GM10248 (cell line): ENCODE measurements at regions not wholly inside any gene's neighbourhood (a gene's known extent, or its start where the extent isn't known, plus 50 kb on each side); places are given as distances from the start of the nearest gene placed in this dataset.

Experiments used
- CTCF ChIA-PET: fragments of 300-600 bp; sonication (Branson Sonifier 250); formaldehyde crosslinking; extraction: SDS; loops from one replicate; lab custom pipeline; 2021; ENCODE audit warnings: antibody characterized with exemption; lab: Yijun Ruan, JAX
- POLR2A ChIA-PET: fragments of 350-650 bp; sonication (Branson Sonifier 250); formaldehyde crosslinking; extraction: SDS; loops from one replicate; lab custom pipeline; 2020; ENCODE audit warnings: antibody characterized with exemption; lab: Yijun Ruan, JAX
- DNase-seq: peaks from one replicate; pipeline ENCODE4 v3.0.0; 2012; ENCODE audit errors: extremely low spot score
- TF ChIP-seq, protein P1 (sequence below): IDR thresholded peaks from 2 replicates; pipeline ENCODE4 v1.5.1; 2012; ENCODE audit warnings: mild to moderate bottlenecking, low read depth; ENCODE audit errors: extremely low read depth, missing control alignments, control extremely low read depth

DNA sequence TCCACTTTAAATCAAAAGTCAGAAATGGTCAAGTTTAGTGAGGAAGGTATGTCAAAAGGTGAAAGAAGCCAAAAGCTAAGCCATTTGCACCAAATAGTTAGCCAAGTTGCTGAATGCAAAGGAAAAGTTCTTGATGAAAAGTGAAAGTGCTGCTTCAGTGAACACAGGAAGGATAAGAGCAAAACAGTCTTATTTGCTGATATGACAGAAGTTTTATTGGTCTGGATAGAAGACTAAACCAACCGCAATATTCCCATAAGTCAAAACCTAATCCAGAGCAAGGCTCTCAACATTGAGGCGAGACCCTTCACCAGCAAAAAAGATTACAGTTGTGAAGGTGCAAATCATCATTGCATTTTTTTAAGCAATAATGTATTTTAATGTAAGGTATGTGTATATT lies 496.5 kb upstream of the LRATD1 start:
- TF ChIP-seq, protein P1, sequence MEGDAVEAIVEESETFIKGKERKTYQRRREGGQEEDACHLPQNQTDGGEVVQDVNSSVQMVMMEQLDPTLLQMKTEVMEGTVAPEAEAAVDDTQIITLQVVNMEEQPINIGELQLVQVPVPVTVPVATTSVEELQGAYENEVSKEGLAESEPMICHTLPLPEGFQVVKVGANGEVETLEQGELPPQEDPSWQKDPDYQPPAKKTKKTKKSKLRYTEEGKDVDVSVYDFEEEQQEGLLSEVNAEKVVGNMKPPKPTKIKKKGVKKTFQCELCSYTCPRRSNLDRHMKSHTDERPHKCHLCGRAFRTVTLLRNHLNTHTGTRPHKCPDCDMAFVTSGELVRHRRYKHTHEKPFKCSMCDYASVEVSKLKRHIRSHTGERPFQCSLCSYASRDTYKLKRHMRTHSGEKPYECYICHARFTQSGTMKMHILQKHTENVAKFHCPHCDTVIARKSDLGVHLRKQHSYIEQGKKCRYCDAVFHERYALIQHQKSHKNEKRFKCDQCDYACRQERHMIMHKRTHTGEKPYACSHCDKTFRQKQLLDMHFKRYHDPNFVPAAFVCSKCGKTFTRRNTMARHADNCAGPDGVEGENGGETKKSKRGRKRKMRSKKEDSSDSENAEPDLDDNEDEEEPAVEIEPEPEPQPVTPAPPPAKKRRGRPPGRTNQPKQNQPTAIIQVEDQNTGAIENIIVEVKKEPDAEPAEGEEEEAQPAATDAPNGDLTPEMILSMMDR = no peak
- POLR2A ChIA-PET = no interaction called here
- DNase-seq = no peak
- CTCF ChIA-PET = no interaction called here

DNA sequence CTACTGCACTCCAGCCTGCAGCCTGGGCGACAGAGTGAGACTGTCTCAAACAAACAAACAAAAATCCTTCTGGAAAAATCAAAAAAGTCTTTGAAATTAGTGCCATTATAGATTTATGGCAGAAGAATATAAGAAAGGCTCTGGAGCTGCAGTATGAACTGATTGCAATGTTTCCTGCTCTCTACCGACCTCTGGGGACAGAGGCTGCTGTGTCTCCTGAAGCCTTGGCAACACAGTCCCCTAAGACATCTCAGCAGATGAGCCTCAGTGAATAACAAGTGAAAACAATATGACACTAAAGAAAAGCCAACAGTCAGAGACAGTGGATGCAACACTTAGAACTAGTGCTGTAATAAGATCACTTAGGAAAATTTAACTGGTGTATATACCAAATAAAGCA lies 494.9 kb upstream of the LRATD1 start:
- POLR2A ChIA-PET = no interaction called here
- no peak for DNase-seq
- TF ChIP-seq, protein P1 = no peak
- CTCF ChIA-PET = no interaction called here

DNA sequence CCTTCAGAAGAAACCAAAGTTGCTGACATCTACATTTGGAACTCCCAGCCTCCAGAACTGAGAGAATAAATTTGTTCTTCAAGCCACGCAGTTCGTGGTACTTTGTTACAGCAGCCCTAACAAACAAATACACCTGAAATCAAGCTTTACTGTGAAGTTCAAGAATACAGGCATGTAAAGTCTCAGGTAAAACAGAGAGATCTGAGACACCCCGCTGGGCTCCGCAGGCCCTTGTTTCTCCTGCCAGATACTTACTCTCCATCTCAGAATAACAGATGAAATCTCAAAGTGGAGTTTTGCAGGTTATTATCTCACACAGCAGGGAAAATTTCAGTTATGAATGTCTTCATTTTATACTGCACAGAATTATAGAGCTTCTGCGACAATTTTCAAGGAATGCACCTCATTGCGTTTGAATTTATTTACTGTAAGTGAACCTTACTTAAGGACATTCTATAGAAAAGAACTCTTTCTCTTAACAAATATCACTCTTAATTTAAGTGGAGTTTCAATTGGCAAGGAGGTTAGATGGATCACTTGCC lies 492.4 kb upstream of the LRATD1 start:
- TF ChIP-seq, protein P1 = no peak
- ChIA-PET CTCF (no interaction called here), POLR2A (no interaction called here)
- DNase-seq = no peak

DNA sequence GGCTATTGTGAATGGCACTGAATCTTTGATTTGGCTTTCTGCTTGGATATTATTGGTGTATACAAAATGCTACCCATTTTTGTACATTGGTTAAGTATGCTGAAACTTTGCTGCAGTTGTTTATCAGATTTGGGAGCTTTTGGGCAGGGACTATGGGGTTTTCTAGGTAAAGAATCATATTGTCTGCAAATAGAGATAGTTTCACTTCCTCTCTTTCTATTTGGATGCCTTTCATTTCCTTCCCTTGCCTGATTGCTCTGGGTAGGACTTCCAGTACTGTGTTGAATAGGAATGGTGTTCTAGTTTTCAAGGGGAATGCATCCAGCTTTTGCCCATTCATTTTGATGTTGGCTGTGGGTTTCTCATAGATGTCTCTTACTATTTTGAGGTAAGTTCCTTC lies 489.1 kb upstream of the LRATD1 start:
- no peak for DNase-seq
- TF ChIP-seq, protein P1 = no peak
- ChIA-PET CTCF (no interaction called here), POLR2A (no interaction called here)

DNA sequence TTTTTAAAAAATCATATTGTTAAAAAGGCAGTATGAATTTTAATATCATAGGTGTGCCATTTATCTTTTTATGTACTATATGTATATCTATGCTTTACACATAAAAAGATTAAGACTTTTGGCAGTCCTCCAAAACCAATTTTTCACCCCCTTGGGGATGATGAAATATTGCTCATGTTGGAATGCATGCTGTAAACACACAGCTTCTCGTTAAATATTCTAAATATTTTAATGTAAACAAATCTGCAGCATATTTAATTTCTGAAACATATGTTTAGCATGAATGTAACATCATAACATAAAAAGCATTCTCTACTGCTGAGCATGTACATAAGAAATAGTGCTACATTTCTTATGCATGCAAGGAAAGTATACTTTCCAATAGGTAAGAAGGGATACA lies 484.3 kb upstream of the LRATD1 start:
- POLR2A ChIA-PET = no interaction called here
- CTCF ChIA-PET = no interaction called here
- DNase-seq = no peak
- TF ChIP-seq, protein P1 = no peak

DNA sequence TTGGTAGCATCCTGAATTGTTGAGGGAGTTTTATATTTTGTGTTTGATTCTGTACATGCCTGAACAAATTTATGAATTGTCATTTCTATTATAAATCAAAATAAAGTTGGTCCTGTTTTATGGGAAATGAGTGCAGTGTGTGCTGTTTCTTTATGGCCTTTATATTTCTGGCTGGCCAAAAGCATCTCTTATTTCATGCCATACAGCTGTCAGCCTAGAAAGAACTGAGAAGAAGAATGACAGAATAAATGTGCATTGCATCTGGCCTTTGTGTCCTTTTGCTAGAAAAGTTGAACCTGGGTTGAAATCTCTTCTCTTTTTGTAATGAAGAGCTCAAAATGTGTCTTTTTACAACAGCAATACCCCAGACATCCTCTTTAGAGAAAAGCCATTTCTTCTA lies 474.7 kb upstream of the LRATD1 start:
- no peak for DNase-seq
- CTCF ChIA-PET = no interaction called here
- POLR2A ChIA-PET = no interaction called here
- TF ChIP-seq, protein P1 = no peak

DNA sequence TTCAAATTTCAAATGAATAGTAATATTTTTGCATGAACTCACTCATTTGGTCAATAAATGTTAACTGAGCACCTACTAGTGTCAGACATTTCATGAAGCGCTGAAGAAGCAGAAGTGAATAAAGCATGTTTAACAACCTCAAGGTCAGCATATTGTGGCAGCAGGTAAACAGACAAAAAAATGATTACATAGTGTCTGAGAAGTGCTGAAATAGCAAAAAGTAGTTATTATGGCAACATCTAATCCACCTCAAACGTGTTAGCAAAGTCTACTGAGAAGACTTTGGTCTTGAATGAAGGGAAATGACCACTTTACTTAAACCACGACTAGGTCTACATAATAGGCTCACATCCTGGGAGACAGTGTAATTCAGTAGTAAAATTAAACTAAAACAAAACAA lies 452.2 kb upstream of the LRATD1 start:
- CTCF ChIA-PET = no interaction called here
- TF ChIP-seq, protein P1 = no peak
- POLR2A ChIA-PET = no interaction called here
- no peak for DNase-seq
